Skeletal muscle satellite cell (primary cell): ENCODE measurements at regions not wholly inside any gene's neighbourhood (a gene's known extent, or its start where the extent isn't known, plus 50 kb on each side); places are given as distances from the start of the nearest gene placed in this dataset.

Experiments
- H3K27me3 ChIP-seq: 2 replicates; pipeline ENCODE4 v1.7.0; 2013; ENCODE audit warnings: low read length; ENCODE audit not compliant: control insufficient read depth, insufficient read depth
- H3K36me3 ChIP-seq: 2 replicates; pipeline ENCODE4 v1.7.0; 2013; ENCODE audit warnings: mild to moderate bottlenecking, control low read depth, low read length; ENCODE audit not compliant: insufficient read depth
- H3K4me1 ChIP-seq: 2 replicates; pipeline ENCODE4 v1.7.0; 2013; ENCODE audit warnings: low read length; ENCODE audit not compliant: control insufficient read depth, insufficient read depth
- H3K4me2 ChIP-seq: 2 replicates; pipeline ENCODE4 v1.7.0; 2013; ENCODE audit warnings: mild to moderate bottlenecking, low read length
- H3K4me3 ChIP-seq: 2 replicates; pipeline ENCODE4 v1.7.0; 2013; ENCODE audit warnings: low read length
- H3K9ac ChIP-seq: 2 replicates; pipeline ENCODE4 v1.7.0; 2013; ENCODE audit warnings: mild to moderate bottlenecking, low read depth, low read length, moderate library complexity
- H3K9me3 ChIP-seq: replicated peaks from 2 replicates; pipeline ENCODE4 v1.7.0; 2013; ENCODE audit warnings: mild to moderate bottlenecking, control low read depth, low read length

DNA sequence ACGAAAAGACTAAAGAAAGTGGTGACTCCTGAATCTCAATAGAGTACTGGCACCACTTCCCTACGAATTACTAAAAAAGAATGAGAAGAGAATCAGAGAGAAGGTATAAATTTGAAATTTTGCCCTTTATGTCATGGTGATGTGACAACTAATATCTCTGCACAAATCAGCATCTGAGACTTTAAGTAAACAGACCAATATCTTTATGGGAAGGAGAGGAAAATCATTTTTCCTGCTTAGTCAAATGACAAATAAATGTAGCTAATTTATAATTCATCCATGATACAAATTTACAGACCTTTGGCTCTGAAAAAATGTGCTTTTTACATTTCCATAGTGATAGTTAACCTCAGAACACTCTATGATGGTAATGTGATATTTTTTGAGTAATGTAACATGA lies 424.8 kb upstream of the EPHA5 start:
- no peak overlapping the region for H3K9ac ChIP-seq
- no peaks in the 10 kb centered on the region for H3K9me3 ChIP-seq
- no peak overlapping the region for H3K4me2 ChIP-seq
- H3K27me3 ChIP-seq: no peaks in the 10 kb centered on the region
- no peak overlapping the region for H3K4me3 ChIP-seq
- no peaks in the 10 kb centered on the region for H3K4me1 ChIP-seq
- H3K36me3 ChIP-seq: no peaks in the 10 kb centered on the region

DNA sequence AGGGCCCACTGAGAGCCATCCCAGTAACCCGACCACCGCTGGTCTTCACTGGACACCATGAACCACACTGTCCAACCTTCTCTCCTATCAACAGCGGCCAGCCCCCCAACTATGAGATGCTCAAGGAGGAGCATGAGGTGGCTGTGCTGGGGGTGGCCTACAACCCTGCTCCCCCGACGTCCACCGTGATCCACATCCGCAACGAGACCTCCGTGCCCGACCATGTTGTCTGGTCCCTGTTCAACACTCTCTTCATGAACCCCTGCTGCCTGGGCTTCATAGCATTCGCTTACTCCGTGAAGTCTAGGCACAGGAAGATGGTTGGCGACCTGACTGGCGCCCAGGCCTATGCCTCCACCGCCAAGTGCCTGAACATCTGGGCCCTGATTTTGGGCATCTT lies 423.8 kb upstream of the EPHA5 start:
- H3K4me1 ChIP-seq: no peaks in the 10 kb centered on the region
- H3K9me3 ChIP-seq: no peaks in the 10 kb centered on the region
- H3K9ac ChIP-seq: no peak overlapping the region
- no peaks in the 10 kb centered on the region for H3K36me3 ChIP-seq
- H3K27me3 ChIP-seq: no peaks in the 10 kb centered on the region
- H3K4me2 ChIP-seq: no peak overlapping the region
- no peak overlapping the region for H3K4me3 ChIP-seq

DNA sequence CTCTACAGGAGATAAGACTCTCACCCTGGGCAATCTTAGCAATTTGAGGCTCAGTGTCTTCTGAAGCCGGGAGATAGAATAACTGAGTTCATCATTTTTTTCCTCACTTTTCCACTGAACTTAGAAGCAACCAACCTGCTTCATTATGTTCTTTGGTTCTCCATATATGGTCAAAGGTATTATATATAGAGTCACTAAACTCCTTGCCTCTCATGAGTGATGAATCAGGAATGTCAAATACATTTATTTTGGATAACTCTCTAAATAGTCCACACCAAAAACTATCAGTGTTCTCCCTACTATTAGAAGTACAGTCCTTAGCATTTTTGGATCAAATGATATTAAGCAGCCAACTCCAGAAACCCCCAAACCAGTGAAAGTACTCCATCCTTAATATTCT lies 421.5 kb upstream of the EPHA5 start:
- Histone ChIP-seq H3K9ac (no peak overlapping the region), H3K36me3 (no peaks in the 10 kb centered on the region), H3K9me3 (no peaks in the 10 kb centered on the region), H3K27me3 (no peaks in the 10 kb centered on the region), H3K4me2 (no peak overlapping the region), H3K4me3 (no peak overlapping the region), H3K4me1 (no peaks in the 10 kb centered on the region)

DNA sequence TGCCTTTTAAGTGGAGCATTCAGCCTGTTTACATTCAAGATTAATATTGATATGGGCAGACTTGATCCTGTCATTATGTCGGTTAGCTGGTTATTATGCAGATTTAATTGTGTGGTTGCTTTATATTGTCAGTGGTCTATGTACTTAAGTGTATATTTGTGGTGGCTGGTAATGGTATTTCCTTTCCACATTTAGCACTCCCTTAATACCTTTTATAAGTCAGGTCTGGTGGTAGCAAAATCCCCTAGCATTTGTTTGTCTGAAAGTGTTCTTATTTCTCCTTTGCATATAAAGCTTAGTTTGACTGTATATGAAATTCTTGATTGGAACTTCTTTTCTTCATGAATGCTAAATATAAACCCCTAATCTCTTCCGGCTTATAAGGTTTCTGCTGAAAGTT lies 403.7 kb upstream of the EPHA5 start:
- H3K4me1 ChIP-seq: no peaks in the 10 kb centered on the region
- no peak overlapping the region for H3K4me3 ChIP-seq
- H3K27me3 ChIP-seq: no peaks in the 10 kb centered on the region
- no peaks in the 10 kb centered on the region for H3K9me3 ChIP-seq
- no peak overlapping the region for H3K4me2 ChIP-seq
- no peaks in the 10 kb centered on the region for H3K36me3 ChIP-seq
- no peak overlapping the region for H3K9ac ChIP-seq

DNA sequence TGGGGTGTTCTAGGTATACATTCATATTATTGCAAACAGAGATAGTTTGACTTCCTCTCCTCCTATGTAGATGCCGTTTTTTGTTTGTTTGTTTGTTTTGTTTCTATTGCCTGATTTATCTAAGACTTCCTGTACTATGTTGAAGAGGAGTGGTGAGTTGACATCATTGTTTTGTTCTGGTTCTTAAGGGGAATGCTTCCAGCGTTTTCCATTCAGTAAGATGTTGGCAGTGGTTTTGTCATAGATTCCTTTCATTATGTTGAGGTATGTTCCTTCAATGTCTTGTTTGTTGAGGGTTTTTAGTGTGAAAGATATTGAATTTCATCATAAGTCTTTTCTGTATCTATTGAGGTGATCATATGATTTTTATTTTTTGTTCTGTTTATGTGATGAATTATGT lies 401.6 kb upstream of the EPHA5 start:
- no peaks in the 10 kb centered on the region for H3K4me1 ChIP-seq
- no peak overlapping the region for H3K9ac ChIP-seq
- no peaks in the 10 kb centered on the region for H3K36me3 ChIP-seq
- H3K4me3 ChIP-seq: no peak overlapping the region
- no peak overlapping the region for H3K4me2 ChIP-seq
- no peaks in the 10 kb centered on the region for H3K27me3 ChIP-seq
- no peaks in the 10 kb centered on the region for H3K9me3 ChIP-seq

DNA sequence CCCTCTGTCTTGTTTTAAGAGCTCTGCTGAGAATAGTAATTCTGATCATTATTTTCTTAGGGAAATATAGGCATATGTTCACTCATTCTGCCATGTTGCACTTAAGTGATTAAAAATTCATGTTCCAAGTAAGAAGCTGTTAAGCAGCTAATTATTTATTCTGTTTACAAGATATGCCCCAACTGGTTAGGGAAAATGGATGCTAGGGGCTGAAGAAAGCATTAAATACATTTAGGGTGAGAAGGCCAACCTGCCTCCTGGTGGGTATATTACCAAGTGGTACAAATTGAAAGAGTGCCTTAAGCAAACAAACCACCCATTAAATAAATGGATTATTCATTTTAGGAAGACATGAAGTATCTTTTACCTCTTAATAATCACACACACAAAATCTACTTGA lies 392.6 kb upstream of the EPHA5 start:
- Histone ChIP-seq H3K27me3 (no peaks in the 10 kb centered on the region), H3K36me3 (no peaks in the 10 kb centered on the region)

DNA sequence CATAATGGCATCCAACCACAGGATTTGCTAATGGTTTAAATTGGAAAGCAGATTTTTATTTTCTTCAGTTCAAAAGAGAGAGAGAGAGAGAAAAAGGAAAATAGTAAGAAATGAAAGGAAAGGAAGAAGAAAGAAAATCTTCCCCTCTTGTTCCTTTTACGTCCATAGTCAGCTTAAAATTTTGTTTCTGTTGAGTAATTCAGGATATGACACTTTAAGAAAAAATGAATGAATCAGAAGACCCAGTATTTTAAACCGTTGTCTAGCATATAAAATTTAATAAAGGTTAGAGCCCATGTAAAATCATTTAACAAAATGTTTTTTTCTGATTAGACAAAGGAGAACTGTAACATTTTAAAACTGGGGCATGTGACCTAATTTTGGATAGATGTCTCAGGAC lies 391.8 kb upstream of the EPHA5 start:
- no peaks in the 10 kb centered on the region for H3K36me3 ChIP-seq
- peak overlapping the region; percentile 12 for H3K4me3 ChIP-seq
- no peaks in the 10 kb centered on the region for H3K9me3 ChIP-seq
- peak overlapping the region; percentile 60 for H3K4me2 ChIP-seq
- peak overlapping the region; percentile 22 for H3K9ac ChIP-seq
- H3K27me3 ChIP-seq: no peaks in the 10 kb centered on the region
- H3K4me1 ChIP-seq: peaks cover 19% of the 10 kb centered on the region

More for the DNA sequence above, 392.6 kb upstream of the EPHA5 start:
- H3K9ac ChIP-seq: peak overlapping the region; percentile 7
- H3K4me2 ChIP-seq: no peak overlapping the region
- H3K9me3 ChIP-seq: no peaks in the 10 kb centered on the region
- peaks cover 19% of the 10 kb centered on the region for H3K4me1 ChIP-seq
- H3K4me3 ChIP-seq: no peak overlapping the region

DNA sequence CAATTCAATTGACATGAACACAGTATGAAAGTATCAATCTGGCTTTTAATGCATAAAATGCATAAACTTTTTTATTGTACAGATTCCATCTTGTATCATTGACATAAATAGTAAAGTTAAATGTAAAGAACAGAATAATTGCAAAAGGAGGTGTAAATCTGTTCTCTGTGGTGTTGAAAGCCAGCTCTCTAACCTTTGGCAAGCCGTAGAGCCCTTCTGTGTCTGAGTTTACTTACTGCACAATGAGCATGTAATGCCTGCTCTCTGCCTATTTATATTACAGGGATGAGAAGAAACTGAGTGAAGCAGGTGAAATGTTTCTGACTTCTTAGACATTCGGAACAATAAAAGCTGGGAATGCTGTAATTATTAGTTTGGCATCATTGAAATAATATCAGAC lies 389.3 kb upstream of the EPHA5 start:
- H3K4me3 ChIP-seq: no peak overlapping the region
- no peaks in the 10 kb centered on the region for H3K36me3 ChIP-seq
- no peaks in the 10 kb centered on the region for H3K9me3 ChIP-seq
- peaks cover 19% of the 10 kb centered on the region for H3K4me1 ChIP-seq
- no peak overlapping the region for H3K4me2 ChIP-seq
- H3K27me3 ChIP-seq: no peaks in the 10 kb centered on the region
- no peak overlapping the region for H3K9ac ChIP-seq

DNA sequence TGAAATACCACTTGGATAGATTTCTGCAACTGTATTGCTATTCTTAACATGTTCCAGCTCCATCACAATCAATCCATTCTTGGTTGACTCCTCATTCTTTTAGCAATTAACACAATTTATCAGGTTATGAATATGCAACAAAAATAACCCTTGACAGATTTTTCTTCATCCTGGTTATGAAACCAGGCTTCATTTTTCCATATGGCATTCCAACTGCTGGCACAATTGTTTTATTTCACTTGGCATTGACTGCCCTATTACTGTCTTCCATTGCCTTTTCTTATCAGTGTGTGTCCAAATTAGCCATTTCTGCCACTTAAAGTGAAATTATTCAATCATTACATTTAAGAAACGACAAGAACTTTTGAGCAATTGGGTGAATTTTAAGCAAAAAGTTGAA lies 388.8 kb upstream of the EPHA5 start:
- H3K36me3 ChIP-seq: no peaks in the 10 kb centered on the region
- H3K4me3 ChIP-seq: no peak overlapping the region
- no peak overlapping the region for H3K4me2 ChIP-seq
- H3K9ac ChIP-seq: no peak overlapping the region
- H3K27me3 ChIP-seq: no peaks in the 10 kb centered on the region
- H3K9me3 ChIP-seq: no peaks in the 10 kb centered on the region
- H3K4me1 ChIP-seq: peaks cover 19% of the 10 kb centered on the region

DNA sequence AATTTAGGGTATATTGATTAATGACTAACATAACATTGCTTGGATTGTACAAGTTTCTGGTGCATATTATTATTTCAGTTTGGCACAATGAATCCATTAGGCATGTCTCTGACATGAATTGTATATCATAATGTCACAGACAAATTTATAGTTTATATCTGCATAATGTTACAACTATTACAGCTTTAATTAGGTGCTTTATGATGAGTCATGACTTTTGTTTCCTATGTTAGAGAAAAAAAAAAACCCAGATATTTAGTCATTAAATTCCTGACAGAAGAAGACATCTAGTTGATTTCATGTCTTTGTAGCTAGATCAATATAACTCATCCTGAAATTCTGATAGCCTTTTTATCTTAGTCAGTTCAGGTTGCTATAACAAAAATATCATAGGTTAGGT lies 385.7 kb upstream of the EPHA5 start:
- Histone ChIP-seq H3K9ac (no peak overlapping the region), H3K36me3 (no peaks in the 10 kb centered on the region), H3K4me2 (no peak overlapping the region), H3K4me3 (no peak overlapping the region), H3K27me3 (no peaks in the 10 kb centered on the region), H3K4me1 (no peaks in the 10 kb centered on the region), H3K9me3 (no peaks in the 10 kb centered on the region)

DNA sequence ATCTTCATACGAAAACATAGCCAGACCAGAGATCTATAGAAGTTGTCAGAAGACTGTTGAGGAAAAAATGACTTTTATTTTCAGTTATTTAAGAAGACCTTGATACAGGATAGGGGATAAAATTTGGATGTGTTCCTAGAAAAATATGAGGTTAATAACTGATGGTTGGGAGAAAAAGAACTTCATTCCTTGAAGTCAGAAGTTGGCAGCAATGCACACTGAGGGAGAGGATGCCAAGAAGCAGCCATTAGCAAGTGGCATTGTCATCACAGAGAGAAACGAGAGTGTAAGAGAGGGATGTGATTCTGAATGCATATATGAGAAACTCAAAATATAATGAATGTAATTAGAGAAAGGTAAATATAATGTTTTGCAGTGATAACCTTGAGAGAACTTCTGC lies 382.1 kb upstream of the EPHA5 start:
- Histone ChIP-seq H3K4me2 (no peak overlapping the region), H3K9me3 (no peaks in the 10 kb centered on the region), H3K9ac (no peak overlapping the region), H3K4me1 (no peaks in the 10 kb centered on the region), H3K4me3 (no peak overlapping the region), H3K27me3 (no peaks in the 10 kb centered on the region), H3K36me3 (no peaks in the 10 kb centered on the region)

DNA sequence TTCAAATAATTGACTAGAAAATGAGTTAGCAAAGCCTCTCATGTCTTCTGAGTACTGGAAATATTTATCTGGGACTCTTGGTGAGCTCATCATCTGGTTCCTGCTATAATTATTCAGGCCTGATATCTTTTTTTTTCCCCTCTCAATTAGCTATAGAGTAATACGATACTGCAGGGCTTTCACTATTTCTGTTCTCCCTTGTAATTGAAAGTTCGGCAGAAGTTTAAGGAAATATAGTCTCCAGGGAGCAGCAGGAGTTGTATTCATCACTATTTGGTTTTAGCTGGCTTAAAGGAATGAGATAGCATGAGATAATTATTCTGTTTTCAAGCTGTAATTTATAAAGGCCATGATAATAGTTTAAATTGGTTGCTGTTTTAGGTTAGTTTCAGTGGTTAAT lies 378.6 kb upstream of the EPHA5 start:
- Histone ChIP-seq H3K9me3 (no peaks in the 10 kb centered on the region), H3K36me3 (no peaks in the 10 kb centered on the region), H3K4me3 (no peak overlapping the region), H3K9ac (no peak overlapping the region), H3K4me1 (no peaks in the 10 kb centered on the region), H3K27me3 (no peaks in the 10 kb centered on the region), H3K4me2 (no peak overlapping the region)
